HG02970 (cell line): ENCODE measurements at regions not wholly inside any gene's neighbourhood (a gene's known extent, or its start where the extent isn't known, plus 50 kb on each side); places are given as distances from the start of the nearest gene placed in this dataset.

ENCODE experiments used
- ATAC-seq: cut with Tn5 transposase; IDR thresholded peaks from one replicate; pipeline ENCODE4 v1.9.1; 2021; ENCODE audit warnings: mild to moderate bottlenecking, moderate library complexity, moderate number of reproducible peaks; ENCODE audit not compliant: unreplicated experiment, low FRiP score

DNA sequence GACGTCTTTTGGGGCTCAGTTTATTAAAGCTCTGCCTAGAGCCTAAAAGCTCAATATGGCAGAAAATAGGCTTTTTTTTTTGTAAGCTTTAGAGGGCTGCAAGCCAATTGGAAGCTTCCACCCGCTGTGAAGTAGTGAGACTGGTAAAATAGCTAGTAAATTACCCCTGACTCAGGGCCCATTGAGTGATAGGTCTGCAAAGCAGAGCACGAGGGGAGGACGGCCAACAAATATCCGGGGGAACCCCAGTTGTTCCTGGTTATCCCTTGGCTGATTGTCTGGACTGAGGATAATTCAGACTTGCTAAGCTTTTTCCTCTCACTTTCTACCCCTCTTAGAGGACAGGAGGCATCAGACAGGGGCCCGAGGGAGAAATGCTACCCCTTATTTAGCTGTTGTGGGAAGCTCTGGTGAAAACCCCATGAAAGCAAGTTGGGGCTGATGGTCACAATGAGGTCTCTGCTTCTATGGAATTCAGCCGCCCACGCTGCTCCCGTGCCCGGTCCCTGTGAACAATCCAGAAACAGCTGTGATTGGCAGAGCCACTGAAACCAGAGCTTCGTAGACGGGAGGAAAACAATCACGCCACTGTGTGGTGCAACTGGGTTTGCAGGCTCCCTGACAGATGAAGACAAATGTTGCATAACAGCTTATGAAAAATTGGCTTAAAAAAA lies 141.9 kb upstream of the LGALSL start:
- no peak for ATAC-seq

- ATAC-seq: no peak
These were observed 141.2 kb upstream of the LGALSL start for GRCh38 chr2:64312622-64313397.

DNA sequence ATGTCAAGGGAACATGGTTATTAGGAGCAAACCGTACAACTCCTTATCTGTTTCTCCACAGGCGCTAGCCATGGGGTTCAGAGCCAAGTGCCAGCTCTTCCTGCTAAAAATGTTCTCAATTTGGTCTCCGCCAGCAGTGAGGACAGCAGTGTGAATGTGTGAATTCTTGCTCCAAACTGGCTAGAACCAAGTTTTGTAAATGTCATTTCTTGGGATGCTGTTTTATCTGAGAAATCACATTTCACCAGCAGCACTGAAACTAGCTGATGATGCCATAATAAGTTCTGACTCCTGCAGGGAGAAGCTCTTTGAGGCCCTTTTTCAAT lies 140.6 kb upstream of the LGALSL start:
- no peak for ATAC-seq

DNA sequence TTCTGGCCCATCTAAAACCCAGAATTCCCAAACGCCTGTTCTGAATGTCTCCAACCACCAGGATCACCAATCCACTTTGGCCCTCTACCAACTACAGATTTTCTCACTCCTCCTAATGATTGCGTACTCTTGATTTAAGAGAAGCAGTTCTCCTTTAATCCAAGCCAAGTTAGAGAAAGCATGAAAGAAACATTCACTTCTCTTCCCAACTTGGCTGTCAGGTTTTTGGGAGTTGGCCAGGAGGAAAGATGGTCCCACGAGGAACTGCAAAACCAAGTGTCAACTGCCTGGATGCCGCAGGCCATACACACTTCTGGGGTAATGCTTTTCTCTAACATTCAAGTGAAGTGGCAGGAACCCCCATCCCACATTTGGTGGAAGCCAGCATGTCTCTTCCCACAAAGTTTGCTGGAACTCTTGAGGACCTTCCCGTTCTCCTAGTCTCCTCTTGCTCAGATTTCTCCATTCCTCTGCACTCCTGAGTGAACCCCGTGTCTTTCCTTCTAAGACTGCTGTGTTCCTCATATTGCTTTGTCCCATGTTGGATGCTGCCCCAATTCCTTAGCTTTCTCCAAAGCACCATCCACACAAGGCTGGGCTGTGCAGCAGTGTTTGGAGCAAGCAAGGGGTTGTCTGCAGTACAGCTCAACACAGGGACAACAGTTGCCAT lies 138.5 kb upstream of the LGALSL start:
- ATAC-seq: no peak

- no peak for ATAC-seq
These were observed 136.1 kb upstream of the LGALSL start for GRCh38 chr2:64317707-64318475.

- no peak for ATAC-seq
These were observed 135.6 kb upstream of the LGALSL start for GRCh38 chr2:64318476-64318748.

- ATAC-seq: no peak
These were observed 134.1 kb upstream of the LGALSL start for GRCh38 chr2:64319896-64320295.

DNA sequence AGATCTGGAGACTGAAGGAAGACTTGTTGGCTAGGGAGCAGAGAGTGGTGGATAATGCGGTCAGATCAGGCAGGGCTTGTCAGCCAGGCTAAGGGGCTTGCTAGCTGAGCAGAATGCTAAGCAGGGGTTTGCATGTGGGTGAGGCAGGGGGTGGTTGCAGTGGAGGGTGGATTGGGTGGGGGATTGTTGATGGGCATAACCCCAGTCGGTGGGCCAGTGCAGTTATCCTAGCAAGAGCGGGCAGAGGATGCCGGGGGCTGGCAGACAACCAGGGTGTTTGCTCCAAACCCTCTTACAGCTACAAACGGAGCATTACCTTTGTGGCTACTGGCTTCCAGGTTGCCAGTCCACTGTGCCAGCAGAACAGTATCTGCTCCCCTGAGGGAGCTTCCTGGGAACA lies 131.5 kb upstream of the LGALSL start:
- ATAC-seq: no peak

- no peak for ATAC-seq
These were observed 130.8 kb upstream of the LGALSL start for GRCh38 chr2:64323197-64323596.

- no peak for ATAC-seq
These were observed 129.1 kb upstream of the LGALSL start for GRCh38 chr2:64324746-64325410.

GRCh38 chr2:64325477-64325851 lies 128.5 kb upstream of the LGALSL start:
- ATAC-seq: no peak

- ATAC-seq: peak; percentile 75
These were observed 127.9 kb upstream of the LGALSL start for GRCh38 chr2:64325852-64326577.

- ATAC-seq: no peak
These were observed 127.3 kb upstream of the LGALSL start for GRCh38 chr2:64326578-64327050.

- ATAC-seq: no peak
These were observed 126.8 kb upstream of the LGALSL start for GRCh38 chr2:64327129-64327509.

GRCh38 chr2:64327510-64328414 lies 126.2 kb upstream of the LGALSL start:
- no peak for ATAC-seq

- ATAC-seq: no peak
These were observed 125.6 kb upstream of the LGALSL start for GRCh38 chr2:64328415-64328722.

DNA sequence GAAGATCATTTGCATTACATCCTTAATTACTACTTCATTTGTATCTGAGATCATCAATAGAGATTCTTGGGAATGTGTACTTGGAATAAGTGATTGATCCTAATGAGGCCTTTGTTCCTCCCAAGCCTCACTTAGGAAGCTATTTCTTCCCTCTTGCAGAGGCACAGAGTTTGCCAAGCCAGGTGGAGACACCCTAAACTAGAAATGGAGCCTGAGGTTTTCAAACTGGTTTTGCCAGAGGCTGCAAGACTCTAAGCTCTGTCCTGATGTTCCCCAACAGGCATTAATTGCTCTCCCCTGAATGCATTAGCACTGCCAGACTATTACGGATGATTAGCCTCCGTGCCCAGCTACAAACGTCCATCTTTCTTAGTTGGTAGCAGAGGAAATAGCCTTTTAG lies 125.2 kb upstream of the LGALSL start:
- no peak for ATAC-seq

DNA sequence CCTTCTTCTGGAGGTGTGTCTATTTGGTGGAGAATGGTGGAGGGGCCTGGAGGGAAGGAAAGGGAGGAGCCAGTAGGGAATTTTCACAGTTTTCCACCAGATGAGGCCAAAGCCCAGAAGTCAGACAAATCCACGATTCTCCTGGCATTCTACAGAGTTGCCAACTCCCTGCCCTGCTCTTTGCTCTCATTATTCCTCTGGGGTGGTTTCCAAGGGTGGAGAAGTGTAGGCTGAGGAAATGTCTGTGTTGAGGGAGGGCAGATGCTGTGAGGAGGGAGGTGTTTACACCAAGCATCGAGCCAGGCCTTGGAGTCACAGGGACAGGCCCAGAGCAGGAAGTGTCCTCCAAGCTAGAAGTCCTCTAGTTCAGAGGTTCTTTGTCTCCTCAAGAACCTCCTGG lies 124.1 kb upstream of the LGALSL start:
- ATAC-seq: no peak
